RWPE2 (cell line): ENCODE measurements at regions not wholly inside any gene's neighbourhood (a gene's known extent, or its start where the extent isn't known, plus 50 kb on each side); places are given as distances from the start of the nearest gene placed in this dataset.

Experiments used
- ATAC-seq: fragments of 200-7000 bp; cut with Tn5 transposase; 3 replicates; pipeline ENCODE4 v1.9.1; 2021; ENCODE audit warnings: low read depth
- DNase-seq: peaks from one replicate; pipeline ENCODE4 v3.0.0-alpha.2; 2020; ENCODE audit warnings: low spot score
- H3K27ac ChIP-seq: fragments of 450-650 bp; 2 replicates; pipeline ENCODE4 v1.5.1; 2017; ENCODE audit warnings: mild to moderate bottlenecking; ENCODE audit not compliant: poor library complexity, severe bottlenecking
- H3K27me3 ChIP-seq: fragments of 250-450 bp; sonication (Bioruptor Pico); 2 replicates; pipeline ENCODE4 v1.5.1; 2021; ENCODE audit warnings: mild to moderate bottlenecking, moderate library complexity; ENCODE audit not compliant: insufficient read depth, poor library complexity, severe bottlenecking
- H3K36me3 ChIP-seq: fragments of 250-450 bp; sonication (Bioruptor Pico); 2 replicates; pipeline ENCODE4 v1.5.1; 2020; ENCODE audit warnings: low read depth, mild to moderate bottlenecking, moderate library complexity
- H3K4me1 ChIP-seq: fragments of 250-450 bp; sonication (Bioruptor Pico); 2 replicates; pipeline ENCODE4 v1.5.1; 2021; ENCODE audit warnings: mild to moderate bottlenecking, moderate library complexity; ENCODE audit not compliant: insufficient read depth, poor library complexity, severe bottlenecking
- H3K4me3 ChIP-seq: fragments of 250-450 bp; sonication (Bioruptor Pico); 2 replicates; pipeline ENCODE4 v1.5.1; 2021; ENCODE audit warnings: mild to moderate bottlenecking, moderate library complexity; ENCODE audit not compliant: severe bottlenecking
- H3K9me3 ChIP-seq: fragments of 250-450 bp; sonication (Bioruptor Pico); 2 replicates; pipeline ENCODE4 v1.5.1; 2021; ENCODE audit warnings: mild to moderate bottlenecking, moderate library complexity; ENCODE audit not compliant: severe bottlenecking
- TF ChIP-seq, protein P1 (sequence below): fragments of 450-650 bp; IDR thresholded peaks from one replicate; pipeline ENCODE4 v1.5.1; 2017; ENCODE audit warnings: mild to moderate bottlenecking, moderate library complexity; ENCODE audit not compliant: poor library complexity, severe bottlenecking

DNA sequence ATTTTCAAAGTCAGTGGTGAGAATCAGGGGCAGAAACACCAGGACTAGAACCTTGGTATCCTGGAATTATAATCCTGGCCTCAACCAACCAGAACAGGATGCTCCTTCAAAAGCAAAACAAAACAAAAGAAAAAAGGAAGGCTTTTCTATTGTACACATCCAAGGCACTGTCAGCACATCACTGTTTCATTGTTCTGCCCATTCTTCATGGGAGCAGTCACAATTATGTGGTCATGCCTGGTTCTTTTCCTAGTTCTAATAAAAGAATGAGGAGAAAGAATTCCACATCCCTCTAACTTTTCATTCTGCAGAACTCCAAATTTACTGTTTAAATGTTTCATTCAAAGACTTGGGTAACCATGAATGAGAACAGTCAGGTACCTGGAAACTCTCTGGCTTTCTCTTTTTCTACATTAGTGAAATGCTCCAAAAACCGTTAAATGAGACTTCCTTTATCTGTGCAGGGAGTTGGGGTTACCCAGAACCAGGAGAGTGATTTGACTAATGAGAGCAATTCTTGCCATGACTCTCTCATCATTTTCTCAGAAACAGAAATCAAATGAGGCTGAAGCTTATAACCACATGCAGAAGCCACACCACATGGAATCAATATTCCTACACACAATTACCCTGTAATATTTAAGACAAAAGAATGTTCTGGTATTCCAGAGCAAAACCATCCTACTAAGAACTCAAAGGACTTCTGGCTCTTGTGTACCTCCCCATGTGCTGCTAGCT, 110.9 kb upstream of the CCDC150 start:
- ATAC-seq: no peak
- H3K36me3 ChIP-seq: no peaks in the 10 kb centered on the region
- no peak overlapping the region for H3K27ac ChIP-seq

DNA sequence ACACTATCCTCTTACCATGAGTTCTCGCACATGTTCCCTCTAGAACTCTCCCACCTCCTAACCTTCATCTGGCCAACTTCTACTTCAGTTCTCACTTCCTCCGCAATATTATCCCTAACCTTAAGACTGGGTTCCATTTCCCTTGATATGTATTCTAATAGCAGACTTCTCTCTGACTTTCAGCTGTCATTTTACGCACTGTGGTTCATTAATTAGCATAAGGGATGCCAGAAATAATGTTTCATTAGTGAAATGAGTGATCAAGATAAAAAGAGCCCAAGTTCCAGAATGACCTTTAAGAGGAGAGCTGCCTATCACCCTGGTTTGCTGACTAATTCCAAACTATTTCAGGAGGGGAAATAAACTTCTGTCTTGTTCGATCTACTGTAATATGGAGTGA, 108.6 kb upstream of the CCDC150 start:
- H3K27me3 ChIP-seq: no peaks in the 10 kb centered on the region
- no peaks in the 10 kb centered on the region for H3K4me1 ChIP-seq
- H3K9me3 ChIP-seq: no peaks in the 10 kb centered on the region
- no peak overlapping the region for H3K4me3 ChIP-seq
- TF ChIP-seq, protein P1, sequence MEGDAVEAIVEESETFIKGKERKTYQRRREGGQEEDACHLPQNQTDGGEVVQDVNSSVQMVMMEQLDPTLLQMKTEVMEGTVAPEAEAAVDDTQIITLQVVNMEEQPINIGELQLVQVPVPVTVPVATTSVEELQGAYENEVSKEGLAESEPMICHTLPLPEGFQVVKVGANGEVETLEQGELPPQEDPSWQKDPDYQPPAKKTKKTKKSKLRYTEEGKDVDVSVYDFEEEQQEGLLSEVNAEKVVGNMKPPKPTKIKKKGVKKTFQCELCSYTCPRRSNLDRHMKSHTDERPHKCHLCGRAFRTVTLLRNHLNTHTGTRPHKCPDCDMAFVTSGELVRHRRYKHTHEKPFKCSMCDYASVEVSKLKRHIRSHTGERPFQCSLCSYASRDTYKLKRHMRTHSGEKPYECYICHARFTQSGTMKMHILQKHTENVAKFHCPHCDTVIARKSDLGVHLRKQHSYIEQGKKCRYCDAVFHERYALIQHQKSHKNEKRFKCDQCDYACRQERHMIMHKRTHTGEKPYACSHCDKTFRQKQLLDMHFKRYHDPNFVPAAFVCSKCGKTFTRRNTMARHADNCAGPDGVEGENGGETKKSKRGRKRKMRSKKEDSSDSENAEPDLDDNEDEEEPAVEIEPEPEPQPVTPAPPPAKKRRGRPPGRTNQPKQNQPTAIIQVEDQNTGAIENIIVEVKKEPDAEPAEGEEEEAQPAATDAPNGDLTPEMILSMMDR: no peak
- no peak for ATAC-seq
- no peak for DNase-seq
- H3K36me3 ChIP-seq: no peaks in the 10 kb centered on the region
- H3K27ac ChIP-seq: no peak overlapping the region

More for the DNA sequence above, 110.9 kb upstream of the CCDC150 start:
- Histone ChIP-seq H3K4me1 (no peaks in the 10 kb centered on the region), H3K4me3 (no peak overlapping the region), H3K9me3 (no peaks in the 10 kb centered on the region), H3K27me3 (no peaks in the 10 kb centered on the region)
- TF ChIP-seq, protein P1: no peak
- no peak for DNase-seq

DNA sequence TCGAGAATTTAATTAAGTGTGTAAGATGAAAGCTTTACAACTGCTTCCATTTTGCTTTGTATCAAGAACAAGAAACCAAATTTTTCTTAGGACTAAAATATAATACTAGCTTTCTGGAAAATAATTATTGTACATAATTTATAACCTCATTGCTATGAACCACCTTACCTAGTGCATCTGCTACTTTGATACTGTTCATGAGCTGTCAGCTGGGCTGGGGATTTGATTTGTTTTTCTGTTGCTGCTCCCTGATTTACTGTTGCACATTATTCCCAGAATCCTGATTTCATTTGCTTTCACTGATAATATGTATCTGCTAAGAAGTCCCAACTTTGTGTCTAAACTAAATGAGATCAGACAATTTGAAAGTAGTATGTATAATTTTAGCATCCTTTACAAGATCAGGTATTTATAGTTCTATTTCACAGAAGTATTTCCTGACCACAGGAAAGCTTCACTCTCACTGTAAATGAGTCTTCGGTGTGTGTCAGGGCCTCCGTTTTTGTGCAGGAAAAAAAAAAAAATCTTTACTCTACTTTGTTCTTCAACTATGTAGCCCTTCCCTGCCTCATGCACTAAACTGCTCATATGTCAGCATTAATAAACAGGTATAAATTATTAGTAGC, 105.6 kb upstream of the CCDC150 start:
- Histone ChIP-seq H3K4me3 (no peak overlapping the region), H3K27me3 (no peaks in the 10 kb centered on the region), H3K36me3 (no peaks in the 10 kb centered on the region), H3K27ac (no peak overlapping the region), H3K4me1 (peaks cover 3% of the 10 kb centered on the region), H3K9me3 (no peaks in the 10 kb centered on the region)
- DNase-seq (no peak), ATAC-seq (no peak)
- TF ChIP-seq, protein P1: no peak

DNA sequence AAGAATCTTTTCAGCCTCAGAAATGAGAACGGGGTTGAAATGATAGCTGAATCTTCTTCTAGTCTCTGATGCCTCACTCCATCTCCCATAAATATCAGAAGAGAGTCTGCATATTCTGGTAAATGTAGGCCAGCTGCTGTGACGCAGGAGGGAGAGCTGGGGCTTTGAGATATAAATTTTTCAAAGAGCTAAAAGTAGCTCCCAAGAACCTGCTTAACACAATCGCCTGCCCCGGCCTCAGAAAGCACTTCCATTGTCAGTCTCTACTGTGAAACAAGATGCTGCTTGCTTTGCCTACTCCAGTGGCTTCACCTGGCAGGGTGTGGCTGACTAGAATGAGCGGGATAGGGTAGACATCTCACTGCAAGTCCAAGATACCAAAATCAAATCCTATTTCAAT, 105.0 kb upstream of the CCDC150 start:
- Histone ChIP-seq H3K27ac (no peak overlapping the region), H3K4me1 (peaks cover 4% of the 10 kb centered on the region), H3K9me3 (no peaks in the 10 kb centered on the region), H3K27me3 (no peaks in the 10 kb centered on the region), H3K36me3 (no peaks in the 10 kb centered on the region), H3K4me3 (no peak overlapping the region)
- ATAC-seq (no peak), DNase-seq (no peak)
- TF ChIP-seq, protein P1: no peak

DNA sequence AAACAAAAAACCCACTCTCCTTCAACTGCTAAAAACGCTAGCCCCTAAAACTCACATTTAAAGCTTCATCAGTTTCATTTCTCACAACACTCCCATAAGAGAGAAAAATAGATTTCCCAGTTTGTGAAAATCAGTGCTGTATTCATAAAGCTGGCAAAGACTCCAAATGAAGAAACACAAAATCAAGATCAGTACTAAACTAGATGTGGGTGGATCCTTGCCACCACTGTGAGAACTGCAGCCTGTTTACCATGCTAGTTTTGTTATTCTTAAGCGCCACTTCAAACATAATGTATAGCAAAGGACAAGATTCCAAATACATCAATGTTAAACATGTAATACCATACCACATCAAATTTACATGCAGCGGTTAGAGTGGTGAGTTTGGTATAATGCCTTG, 104.5 kb upstream of the CCDC150 start:
- TF ChIP-seq, protein P1: no peak
- Histone ChIP-seq H3K36me3 (no peaks in the 10 kb centered on the region), H3K27me3 (no peaks in the 10 kb centered on the region), H3K27ac (no peak overlapping the region), H3K4me1 (peaks cover 4% of the 10 kb centered on the region), H3K9me3 (no peaks in the 10 kb centered on the region), H3K4me3 (no peak overlapping the region)
- ATAC-seq (no peak), DNase-seq (no peak)
